ENCODE measurements at regions not wholly inside any gene's neighbourhood (a gene's known extent, or its start where the extent isn't known, plus 50 kb on each side); places are given as distances from the start of the nearest gene placed in this dataset.

DNA sequence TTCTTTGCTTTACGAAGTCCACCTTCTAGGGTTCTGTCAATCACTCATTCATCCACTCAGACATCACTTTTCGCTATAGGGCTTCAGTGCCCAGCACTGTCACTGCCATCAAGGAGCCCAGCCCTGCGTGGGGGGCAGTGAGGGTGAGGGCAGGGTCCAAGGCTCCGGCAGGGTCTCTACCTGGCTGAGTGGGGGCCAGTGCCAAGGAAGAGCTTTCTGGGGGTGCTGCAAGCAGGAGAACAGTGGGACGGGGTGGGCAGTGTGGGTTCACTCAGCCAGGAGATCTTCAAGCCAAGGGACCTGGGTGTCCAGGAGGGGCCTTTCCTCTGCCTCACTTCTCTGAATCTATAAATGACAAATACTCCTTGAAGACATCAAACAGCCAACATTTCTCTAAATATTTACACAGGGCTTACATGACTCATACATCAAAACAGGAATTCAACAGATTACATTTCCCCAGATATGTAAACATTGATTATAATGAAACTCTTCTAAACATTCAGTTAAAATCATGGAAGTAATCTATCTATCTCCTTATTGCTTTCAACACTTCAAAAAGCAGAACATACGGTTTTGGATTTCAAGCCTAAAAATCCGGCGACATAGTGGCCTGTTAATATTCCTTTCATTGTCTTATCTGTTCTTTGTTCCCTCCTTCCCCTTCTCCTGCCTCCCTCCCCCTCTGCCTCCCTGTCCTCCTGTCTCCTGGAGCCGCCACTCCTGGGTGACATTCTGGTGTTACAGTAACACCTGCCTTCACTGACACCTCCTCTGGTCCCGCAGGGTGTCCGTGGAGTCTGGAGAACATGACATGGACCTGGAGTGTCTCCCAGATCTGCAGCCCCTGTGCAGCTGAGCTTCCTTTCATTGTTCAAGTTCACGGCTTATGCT lies 94.4 kb upstream of the ADRA2C start (continued):
- TF ChIP-seq, protein P1, sequence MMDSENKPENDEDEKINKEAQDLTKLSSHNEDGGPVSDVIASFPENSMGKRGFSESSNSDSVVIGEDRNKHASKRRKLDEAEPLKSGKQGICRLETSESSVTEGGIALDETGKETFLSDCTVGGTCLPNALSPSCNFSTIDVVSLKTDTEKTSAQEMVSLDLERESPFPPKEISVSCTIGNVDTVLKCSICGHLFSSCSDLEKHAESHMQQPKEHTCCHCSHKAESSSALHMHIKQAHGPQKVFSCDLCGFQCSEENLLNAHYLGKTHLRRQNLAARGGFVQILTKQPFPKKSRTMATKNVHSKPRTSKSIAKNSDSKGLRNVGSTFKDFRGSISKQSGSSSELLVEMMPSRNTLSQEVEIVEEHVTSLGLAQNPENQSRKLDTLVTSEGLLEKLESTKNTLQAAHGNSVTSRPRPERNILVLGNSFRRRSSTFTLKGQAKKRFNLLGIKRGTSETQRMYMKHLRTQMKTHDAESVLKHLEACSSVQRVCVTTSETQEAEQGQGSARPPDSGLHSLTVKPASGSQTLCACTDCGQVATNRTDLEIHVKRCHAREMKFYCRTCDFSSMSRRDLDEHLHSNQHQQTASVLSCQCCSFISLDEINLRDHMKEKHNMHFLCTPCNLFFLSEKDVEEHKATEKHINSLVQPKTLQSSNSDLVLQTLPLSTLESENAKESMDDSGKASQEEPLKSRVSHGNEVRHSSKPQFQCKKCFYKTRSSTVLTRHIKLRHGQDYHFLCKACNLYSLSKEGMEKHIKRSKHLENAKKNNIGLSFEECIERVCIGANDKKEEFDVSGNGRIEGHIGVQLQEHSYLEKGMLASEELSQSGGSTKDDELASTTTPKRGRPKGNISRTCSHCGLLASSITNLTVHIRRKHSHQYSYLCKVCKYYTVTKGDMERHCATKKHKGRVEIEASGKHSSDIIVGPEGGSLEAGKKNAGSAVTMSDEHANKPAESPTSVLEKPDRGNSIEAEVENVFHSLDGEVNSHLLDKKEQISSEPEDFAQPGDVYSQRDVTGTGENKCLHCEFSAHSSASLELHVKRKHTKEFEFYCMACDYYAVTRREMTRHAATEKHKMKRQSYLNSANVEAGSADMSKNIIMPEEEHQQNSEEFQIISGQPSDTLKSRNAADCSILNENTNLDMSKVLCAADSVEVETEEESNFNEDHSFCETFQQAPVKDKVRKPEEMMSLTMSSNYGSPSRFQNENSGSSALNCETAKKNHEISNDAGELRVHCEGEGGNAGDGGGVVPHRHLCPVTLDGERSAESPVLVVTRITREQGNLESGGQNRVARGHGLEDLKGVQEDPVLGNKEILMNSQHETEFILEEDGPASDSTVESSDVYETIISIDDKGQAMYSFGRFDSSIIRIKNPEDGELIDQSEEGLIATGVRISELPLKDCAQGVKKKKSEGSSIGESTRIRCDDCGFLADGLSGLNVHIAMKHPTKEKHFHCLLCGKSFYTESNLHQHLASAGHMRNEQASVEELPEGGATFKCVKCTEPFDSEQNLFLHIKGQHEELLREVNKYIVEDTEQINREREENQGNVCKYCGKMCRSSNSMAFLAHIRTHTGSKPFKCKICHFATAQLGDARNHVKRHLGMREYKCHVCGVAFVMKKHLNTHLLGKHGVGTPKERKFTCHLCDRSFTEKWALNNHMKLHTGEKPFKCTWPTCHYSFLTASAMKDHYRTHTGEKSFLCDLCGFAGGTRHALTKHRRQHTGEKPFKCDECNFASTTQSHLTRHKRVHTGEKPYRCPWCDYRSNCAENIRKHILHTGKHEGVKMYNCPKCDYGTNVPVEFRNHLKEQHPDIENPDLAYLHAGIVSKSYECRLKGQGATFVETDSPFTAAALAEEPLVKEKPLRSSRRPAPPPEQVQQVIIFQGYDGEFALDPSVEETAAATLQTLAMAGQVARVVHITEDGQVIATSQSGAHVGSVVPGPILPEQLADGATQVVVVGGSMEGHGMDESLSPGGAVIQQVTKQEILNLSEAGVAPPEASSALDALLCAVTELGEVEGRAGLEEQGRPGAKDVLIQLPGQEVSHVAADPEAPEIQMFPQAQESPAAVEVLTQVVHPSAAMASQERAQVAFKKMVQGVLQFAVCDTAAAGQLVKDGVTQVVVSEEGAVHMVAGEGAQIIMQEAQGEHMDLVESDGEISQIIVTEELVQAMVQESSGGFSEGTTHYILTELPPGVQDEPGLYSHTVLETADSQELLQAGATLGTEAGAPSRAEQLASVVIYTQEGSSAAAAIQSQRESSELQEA (CRISPR knock-in tag; IDR thresholded peaks at IDR 0.05; ENCODE audit: not compliant biosample characterization): no peak
- TF ChIP-seq NCOA2 (CRISPR knock-in tag; IDR thresholded peaks at IDR 0.05) (peak; percentile 52), ZNF674 (CRISPR knock-in tag; IDR thresholded peaks at IDR 0.05; ENCODE audit: low read depth) (no peak), EP300 (IDR thresholded peaks at IDR 0.05; ENCODE audit: low read depth in 2 of 2, low read length in 2 of 2) (peak in 1 of 2 experiments; percentile 63; a peak in 2 of 4 replicates), EP300 (CRISPR knock-in tag; IDR thresholded peaks at IDR 0.05; ENCODE audit: borderline replicate concordance) (no peak), NKX3-1 (CRISPR knock-in tag; IDR thresholded peaks at IDR 0.05) (no peak), TOPORS (CRISPR knock-in tag; IDR thresholded peaks at IDR 0.05) (no peak), RNF2 (conservative IDR thresholded peaks at IDR 0.05; ENCODE audit: low read depth) (no peak), PHF20 (CRISPR knock-in tag; IDR thresholded peaks at IDR 0.05) (no peak), NFE2L2 (IDR thresholded peaks at IDR 0.05; ENCODE audit: low read length) (no peak), ADNP (CRISPR knock-in tag; IDR thresholded peaks at IDR 0.05) (no peak)
